ENCODE measurements at regions not wholly inside any gene's neighbourhood (a gene's known extent, or its start where the extent isn't known, plus 50 kb on each side); places are given as distances from the start of the nearest gene placed in this dataset.

- Mint-ChIP-seq H3K9me3 (peaks cover 0 to 49% (median 18%) of the 10 kb centered on the region in 6 donors), H3K27me3 (ENCODE audit: low read depth in 3 of 3) (peaks cover 0 to 2% (median 0%) of the 10 kb centered on the region in 3 donors), H3K4me1 (no peaks in the 10 kb centered on the region), H3K4me3 (no peak overlapping the region), H3K36me3 (no peaks in the 10 kb centered on the region), H3K27ac (no peak overlapping the region)
- DNase-seq, result no peak
Measured at GRCh38 chr19:57068921-57069697, 50.7 kb upstream of the USP29 start.

Data from immature natural killer cell (primary cell).